OCI-M2 (cell line): ENCODE measurements at regions not wholly inside any gene's neighbourhood (a gene's known extent, or its start where the extent isn't known, plus 50 kb on each side); places are given as distances from the start of the nearest gene placed in this dataset.
"Not testable (repeated sequence)": the region's sequence is repeated elsewhere in the genome, so short reads cannot be mapped to it uniquely, and the experiment has no call there.

ENCODE experiments used
- DNase-seq: peaks from one replicate; lab custom pipeline; 2025; ENCODE audit not compliant: unreplicated experiment; lab: John Stamatoyannopoulos, UW

DNA sequence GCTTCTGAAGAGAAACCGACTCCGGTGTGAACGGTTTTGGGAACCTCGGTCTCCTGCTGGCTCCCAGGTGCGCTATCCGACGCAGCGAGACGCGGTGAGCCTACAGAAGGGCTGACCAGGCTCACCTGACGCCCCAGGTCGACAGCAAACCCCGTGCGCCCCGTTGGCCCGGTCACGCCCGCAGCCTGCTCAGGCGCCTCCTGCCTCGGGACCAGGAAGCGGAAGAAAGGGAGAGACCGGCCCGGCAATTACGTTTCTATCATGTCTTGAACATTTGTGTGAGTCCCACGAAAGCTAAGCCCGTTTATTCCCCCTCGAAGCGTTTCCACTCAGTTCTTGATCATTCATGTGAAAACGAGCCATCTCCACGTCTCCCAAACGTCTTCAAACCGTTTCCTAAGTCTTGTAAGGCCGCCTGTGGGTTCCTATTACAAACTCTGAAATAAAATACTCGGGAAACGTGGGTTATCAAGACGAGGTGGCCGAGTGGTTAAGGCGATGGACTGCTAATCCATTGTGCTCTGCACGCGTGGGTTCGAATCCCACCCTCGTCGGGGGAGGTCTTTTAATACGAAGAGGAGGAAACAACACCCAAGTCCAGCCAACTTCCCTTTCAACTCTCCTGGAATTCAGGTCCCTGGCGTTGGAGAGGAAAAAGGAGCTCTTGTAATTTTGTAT lies 150.5 kb upstream of the PRSS16 start:
- no peak for DNase-seq

DNA sequence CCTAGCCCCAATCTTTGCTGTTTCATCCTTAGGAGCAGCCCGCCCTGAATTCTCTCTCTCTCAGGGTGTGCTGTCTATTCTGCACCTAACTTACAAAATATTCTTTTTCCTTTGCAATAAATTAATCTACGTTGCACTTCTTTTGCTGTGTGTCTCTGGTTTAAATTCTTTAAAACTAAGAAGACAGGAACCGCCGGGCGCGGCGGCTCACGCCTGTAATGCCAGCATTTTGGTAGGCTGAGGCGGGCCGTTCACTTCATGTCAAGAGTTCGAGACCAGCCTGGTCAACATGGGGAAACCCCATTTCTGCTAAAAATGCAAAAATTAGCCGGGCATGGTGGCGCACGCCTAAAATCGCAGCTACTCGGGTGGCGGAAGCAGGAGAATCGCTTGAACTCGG lies 148.5 kb upstream of the PRSS16 start:
- DNase-seq, result no peak

DNA sequence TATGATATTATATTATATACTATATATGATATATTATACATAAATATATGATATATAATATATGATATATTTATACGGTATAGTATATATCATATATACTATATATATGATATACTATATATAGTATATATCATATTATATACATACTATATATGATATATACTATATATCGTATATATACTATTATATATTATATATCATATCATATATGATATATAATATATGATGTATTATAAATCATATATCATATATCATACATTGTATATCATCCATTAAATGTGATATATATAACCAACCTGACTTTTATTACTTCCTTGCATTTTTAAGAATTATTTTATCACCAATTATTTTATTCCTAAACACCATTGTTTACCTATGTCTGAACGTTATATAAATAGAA lies 146.6 kb upstream of the PRSS16 start:
- no peak for DNase-seq

DNA sequence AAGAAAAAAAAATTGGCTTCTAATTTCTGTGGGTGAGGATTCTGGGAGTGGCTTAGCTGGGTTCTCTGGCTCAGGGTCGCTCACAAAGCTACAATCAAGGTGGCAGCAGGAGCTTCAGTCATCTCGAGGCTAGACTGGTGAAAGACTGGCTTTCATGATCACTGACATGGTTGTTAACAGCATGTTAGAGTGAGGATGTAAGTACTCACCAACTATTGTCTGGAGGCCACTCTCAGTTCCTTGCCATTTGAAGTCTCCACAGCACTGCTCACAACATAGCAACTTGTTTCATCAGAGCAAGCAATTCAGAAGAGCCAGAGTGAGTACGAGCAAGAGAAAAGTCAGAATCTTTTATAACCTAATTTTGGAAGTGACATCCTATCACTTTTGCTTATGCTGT lies 145.7 kb upstream of the PRSS16 start:
- no peak for DNase-seq

DNA sequence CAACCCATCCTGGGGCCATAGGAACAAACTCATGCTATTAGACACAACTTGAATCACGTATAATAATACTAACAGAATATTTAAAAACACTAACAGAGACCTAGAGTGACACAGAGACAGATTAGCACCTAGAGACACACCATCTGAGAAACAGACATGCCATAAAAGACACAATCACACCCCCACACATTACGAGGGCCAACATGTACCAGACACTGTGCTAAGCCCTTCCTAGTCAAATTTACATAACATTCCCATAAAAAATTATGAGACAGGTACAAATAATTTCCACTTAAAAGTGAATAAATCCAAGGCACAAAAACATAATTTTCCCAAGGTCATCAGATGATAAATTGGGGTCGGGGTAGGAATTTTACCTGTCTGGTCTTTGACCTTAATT lies 141.1 kb upstream of the PRSS16 start:
- no peak for DNase-seq

DNA sequence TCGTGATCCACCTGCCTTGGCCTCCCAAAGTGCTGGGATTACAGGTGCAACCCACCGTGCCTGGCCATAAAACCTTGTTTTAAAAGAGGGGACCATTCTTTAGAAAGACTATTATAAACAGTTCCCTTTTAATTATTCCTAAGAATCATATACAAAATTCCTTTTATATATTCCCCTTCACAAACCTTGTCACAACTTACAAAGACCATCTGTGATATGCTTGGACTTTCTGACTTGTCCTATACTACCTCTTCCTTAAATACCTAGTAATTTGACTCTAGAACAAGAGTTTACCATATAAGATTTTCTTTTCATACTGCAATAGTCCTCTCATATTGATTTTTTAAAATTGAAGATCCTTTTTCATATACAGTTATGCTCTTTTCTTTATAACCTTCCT lies 135.8 kb upstream of the PRSS16 start:
- no peak for DNase-seq

DNA sequence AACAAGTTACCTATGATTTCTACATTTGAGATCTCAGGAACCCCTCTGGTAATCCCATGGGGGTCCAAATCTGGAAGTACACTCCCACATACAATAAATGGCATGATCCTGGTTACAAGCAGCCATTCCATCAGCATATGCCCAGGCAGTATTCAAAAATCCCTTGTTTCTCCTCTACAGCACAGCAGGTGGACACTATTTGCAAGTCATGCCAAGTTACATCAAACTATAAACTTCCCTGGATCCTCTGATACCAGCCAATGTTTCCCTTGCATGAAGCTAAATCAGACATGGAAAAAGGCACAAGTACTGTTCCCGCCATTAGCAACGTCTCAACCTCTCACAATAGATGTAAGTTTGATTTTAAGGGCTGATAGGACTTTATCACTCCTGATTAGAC lies 134.5 kb upstream of the PRSS16 start:
- DNase-seq, result no peak

DNA sequence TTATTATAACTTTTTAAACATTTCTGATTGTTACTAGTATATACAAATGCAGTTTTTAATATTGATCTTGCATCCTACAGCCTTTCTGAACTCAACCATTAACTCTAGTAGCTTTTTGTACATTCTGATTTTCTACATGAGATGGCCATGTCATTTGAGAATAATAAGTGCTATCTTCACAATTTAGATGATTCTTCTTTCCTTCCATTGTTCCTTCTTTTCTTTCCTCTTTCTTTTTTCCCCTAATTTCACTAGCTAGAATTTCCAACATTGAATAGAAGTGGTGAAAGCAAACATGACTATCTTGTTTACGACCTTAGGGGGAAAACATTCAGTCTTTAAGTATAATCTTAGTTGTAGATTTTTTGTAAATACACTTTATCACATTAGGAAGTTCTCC lies 128.2 kb upstream of the PRSS16 start:
- DNase-seq, result no peak

DNA sequence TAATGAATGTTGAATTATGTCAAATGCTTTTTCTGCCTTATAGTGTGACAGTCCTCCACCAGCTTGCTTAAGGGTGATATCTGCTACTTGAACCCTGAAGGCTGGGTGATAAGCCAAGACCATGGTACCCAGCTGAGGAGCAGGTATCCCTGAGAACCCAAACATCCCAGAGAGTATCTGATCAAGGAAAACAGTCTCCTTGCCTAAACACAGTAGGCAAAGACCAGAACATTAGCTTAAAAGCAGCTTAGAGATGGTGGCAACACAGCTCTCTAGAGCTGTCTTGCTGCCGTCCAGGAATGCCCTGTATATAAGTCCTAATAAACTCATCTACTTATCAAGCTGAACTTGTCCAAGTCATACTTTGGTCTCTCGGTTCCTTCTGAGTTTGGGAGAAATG lies 127.7 kb upstream of the PRSS16 start:
- no peak for DNase-seq

DNA sequence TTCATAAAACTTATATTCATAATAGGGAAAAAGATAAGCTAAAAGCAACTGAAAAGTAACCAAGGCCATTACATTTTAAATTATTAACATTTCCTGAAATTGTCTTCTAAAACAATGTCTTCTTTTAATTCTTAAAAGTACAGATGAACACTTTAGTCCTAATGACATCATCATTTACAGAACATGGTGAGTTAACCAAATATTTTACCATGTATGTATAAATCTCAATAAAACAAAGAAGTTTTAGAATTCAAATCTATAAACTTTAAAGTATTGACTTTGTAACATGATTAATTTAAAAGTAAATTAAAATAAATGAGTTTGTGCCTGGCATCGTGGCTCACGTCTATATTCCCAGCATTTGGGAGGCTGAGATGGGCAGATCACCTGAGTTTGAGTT lies 125.9 kb upstream of the PRSS16 start:
- DNase-seq, result no peak

DNA sequence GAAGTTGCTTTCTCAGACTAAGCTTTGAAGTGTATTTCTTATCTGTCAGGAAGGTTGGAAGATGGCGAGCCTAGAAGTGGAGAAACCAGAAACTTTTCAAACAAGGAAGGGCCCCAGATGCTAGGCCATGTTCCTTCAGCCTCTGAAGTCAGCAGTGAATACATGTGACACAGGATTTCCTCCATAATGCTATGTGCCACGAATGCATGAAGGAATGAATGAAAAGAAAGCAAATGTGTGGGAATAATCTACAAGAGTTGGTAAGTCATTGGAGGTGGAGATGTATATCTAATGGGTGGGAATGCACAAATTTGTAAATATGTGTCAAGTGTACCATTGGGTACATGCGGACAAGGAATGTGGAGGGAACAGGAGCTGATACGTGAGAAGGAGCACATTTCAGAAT lies 123.2 kb upstream of the PRSS16 start:
- DNase-seq, result no peak

DNA sequence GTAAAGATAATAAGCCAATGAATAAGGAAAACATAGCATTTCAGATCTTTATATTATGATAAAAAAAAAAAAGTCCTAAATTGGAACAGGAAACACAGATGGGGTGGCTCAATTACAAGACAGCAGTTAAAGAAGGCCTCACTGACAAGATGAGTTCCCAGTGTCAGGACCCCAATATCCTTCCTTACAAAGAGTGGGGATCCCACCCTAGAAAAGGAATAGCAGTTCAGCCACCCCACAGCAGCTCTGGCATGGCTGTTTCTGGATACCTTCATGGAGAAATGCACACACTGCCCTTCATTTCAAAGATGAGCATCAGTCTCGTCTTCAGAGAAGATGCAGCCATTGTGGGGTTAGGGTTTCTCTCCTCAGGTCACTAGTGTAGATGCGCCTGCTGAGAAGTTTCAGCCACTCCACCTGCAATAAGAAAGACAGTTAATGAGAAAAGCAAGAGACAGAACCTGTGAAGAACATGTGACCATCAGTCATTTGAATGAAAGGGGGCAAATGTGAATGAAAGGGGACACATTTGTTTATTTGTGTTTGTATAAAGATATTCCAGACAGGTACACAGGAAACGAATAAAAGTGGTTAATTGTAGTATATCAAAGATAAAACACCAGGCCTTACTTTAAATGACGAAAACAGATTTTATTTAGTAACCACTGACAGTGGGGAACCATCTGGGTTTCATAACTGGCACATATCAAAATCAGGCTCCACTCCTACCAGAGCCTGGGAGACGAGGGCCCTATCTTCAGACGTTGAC lies 121.3 kb upstream of the PRSS16 start:
- DNase-seq, result no peak

DNA sequence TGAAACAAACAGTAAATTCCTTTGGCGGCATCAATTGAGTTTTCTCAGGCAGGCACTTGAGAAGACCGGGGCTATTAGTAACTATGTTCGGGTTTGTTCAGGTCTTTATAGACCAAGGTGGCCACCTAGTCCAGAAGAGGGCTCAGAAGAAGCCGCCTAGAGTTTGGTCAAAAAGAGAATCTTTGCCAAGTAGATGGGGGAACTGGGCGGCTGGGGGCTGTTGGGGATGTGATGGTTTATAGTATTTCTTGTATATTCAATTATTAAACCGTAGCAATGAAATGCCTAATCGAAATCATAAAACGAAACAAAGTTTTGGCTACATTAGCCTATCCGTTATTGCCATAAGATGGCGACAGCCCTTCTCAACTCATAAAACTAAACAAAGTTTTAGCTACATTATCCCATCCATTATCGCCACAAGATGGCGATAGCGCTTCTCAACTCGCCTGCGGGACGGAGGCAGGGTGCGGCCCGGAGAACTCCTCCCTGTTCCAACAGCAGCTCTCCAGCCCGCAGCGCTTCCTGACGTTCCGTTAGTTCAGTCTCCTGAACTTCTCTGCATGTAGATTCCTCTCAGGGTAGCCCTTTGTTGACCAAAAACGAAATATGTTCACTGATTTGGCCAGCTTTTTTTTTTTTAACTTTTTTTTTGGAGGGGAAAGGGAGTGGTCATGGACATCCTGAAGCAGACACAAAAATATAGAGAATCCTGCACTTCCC lies 120.5 kb upstream of the PRSS16 start:
- DNase-seq, result no peak

DNA sequence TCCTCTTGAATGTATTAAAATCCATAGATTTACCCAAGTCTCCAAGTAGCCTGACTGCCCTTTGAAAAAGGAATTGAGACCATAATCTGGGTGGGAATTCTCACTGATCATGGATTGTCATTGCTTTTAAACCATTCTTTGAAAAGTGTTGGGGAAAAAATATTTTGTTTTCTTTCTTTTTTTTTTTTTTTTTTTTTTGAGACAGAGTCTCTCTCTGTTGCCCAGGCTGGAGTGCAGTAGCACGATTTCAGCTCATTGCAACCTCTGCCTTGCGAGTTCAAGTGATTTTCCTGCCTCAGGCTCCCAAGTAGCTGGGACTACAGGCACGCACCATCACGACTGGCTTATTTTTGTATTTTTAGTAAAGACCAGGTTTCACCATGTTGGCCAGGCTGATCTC lies 119.6 kb upstream of the PRSS16 start:
- not testable (repeated sequence) for DNase-seq

DNA sequence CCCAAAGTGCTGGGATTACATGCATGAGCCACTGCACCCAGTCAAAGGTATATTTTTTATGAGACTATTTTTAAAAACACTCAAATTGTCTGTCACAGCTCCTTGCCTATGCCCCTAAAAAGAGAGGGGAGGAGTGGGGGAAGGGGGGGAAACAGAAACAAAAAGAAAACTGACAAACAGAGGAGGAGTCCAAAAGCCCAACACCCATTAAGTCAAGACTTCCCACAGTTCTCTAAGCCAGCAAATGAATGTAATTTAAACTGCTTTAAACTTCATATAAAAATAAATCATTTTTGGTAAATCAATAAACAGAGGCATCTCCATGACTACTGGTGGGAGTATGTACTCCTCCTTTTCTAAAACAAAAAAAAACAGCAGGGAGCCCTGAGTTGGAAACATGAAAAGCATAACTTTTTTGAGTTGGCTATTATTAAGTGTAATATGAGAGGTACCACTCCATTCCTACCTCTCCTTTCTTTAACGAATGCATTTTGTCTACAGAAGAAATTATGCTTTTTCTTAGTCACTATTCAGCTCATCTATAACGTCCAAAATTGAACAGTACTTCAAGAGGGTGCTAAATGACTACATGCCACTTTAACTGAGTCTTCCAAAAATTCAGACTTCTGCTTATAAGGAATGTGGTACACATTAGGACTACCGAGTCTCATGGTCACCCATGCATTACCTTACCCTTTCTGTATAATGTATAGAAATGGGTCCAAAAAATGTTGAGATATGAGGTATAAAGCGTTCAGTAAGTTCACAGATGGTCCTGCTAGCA lies 119.0 kb upstream of the PRSS16 start:
- no peak for DNase-seq

DNA sequence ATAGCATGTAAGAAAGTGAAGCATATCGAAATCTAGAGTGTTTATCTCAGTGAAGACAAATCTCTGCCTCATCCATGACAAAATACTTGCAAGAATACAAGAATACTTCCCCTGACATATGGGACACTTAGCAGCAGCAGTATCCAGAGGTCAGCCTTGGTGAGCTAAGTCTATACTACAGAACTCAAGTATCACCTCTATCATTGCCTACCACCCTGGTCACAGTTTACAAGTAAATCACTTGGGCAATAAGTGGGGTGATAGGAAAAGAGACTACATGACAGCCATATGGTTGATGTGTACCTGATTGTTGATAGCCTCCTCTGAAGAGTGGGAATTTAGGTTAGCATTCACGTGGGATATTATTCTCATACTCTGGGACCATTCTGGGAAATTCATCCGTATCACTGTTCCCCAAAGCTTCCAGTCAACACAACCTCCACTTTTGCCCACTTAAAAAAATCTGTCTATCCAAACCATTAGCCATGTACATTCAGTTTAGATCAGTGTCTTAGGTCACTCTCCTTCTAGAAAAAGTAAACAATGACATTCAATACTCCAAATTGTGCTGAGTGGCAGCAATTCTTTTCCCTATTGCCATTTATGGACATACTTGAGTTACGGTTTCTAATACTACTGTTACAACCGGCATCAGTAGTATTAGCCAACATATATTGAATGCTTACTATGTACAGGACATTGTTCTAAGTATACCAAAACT lies 118.2 kb upstream of the PRSS16 start:
- DNase-seq, result no peak

DNA sequence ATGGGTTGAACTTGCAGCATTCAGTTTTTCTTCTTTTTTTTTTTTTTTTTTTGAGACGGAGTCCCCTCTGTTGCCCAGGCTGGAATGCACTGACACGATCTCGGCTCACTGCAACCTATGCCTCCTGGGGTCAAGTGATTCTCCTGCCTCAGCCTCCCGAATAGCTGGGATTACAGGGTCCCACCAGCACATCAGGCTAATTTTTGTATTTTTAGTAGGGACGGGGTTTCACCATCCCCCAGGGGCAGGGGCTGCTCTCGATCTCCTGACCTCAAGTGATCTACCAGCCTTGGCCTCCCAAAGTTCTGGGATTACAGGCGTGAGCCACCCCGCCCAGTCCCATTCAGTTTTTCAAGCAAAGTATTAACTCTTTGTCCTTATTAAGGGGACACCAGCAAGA lies 117.6 kb upstream of the PRSS16 start:
- no peak for DNase-seq

DNA sequence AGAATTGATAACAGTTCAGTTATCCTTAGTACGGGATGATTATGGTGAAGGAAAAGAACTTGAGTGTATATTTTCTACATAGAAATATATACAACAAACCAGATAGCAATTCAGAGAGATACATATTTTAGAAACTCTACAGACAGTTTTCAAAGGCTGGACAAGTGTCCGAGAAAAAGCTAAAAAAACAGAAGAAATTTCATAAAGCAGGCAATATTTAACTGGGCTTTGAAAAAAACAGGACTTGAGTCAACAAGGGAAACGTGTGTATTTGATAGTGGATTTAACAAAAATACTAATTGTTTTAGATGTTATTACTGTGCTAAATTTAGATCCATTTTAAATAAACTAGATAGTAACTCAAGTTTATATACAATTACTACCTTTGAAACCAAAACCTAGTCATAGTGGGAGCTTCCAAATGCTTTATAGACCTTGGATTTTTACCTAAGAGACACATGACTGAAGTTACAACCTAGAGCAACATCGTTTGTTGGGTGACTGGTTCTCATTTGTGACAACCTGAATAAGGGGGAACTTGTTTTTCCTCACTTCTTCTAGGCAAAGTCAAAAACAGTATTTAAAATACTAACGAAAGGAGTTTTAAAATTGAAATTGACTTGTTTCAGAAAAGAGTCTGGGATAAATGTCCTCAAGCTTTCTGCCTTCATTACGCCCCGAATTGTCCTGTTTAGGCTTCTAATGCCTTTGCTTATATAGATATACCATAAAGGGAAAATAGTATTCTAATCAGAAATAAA lies 116.7 kb upstream of the PRSS16 start:
- no peak for DNase-seq

DNA sequence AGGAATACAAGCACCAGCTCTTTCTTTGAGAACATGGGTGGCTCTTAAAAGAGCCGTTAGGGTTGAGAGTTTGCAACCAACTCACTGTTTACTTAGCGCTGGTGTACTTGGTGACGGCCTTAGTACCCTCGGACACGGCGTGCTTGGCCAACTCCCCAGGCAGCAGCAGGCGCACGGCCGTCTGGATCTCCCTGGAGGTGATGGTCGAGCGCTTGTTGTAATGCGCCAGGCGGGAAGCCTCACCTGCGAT lies 115.3 kb upstream of the PRSS16 start:
- not testable (repeated sequence) for DNase-seq

DNA sequence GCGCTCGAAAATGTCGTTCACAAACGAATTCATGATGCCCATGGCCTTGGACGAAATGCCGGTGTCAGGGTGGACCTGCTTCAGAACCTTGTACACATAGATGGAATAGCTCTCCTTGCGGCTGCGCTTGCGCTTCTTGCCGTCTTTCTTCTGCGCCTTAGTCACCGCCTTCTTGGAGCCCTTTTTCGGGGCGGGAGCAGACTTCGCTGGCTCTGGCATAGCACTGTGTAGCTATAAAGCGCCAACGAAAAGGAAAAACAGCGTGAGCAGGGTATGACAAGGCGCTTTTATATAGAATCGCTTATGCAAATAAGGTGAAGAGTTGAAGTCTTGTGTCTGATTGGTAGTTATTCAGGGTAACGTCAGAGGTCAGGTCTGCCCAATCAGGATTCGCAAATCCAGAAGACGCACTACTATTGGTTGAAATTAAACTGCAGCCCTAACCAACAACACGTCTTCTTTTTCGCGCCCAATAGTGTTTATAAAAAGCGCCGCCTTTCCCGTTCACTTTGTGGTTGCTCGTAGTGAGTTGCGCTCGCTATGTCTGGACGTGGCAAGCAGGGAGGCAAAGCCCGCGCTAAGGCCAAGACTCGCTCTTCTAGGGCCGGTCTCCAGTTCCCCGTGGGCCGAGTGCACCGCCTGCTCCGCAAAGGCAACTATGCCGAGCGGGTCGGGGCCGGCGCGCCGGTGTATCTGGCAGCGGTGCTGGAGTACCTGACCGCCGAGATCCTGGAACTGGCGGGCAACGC lies 114.8 kb upstream of the PRSS16 start:
- peak; percentile 98 for DNase-seq
